ENCODE measurements at regions not wholly inside any gene's neighbourhood (a gene's known extent, or its start where the extent isn't known, plus 50 kb on each side); places are given as distances from the start of the nearest gene placed in this dataset.
"Not testable (repeated sequence)": the region's sequence is repeated elsewhere in the genome, so short reads cannot be mapped to it uniquely, and the experiment has no call there.

GRCh38 chr2:13401312-13401711 lies 684.6 kb downstream of the TRIB2 start:
- Histone ChIP-seq H3K9me3 (no peaks in the 10 kb centered on the region), H3K27me3 (no peaks in the 10 kb centered on the region), H3K27ac (no peak overlapping the region), H3K4me1 (no peaks in the 10 kb centered on the region), H3K36me3 (ENCODE audit: low read depth, missing control alignments) (no peaks in the 10 kb centered on the region), H3K4me3 (no peak overlapping the region)
- intact Hi-C loops (cut with DNase I; ENCODE audit: low total_unique reads): no loop called here
- DNase-seq: no peak
- 78 to 82% methylated on average over 2 of the region's 2 CpGs for WGBS, 2 donors
- TF ChIP-seq CTCF (IDR thresholded peaks at IDR 0.05) (no peak), POLR2A (IDR thresholded peaks at IDR 0.05) (no peak)

DNA sequence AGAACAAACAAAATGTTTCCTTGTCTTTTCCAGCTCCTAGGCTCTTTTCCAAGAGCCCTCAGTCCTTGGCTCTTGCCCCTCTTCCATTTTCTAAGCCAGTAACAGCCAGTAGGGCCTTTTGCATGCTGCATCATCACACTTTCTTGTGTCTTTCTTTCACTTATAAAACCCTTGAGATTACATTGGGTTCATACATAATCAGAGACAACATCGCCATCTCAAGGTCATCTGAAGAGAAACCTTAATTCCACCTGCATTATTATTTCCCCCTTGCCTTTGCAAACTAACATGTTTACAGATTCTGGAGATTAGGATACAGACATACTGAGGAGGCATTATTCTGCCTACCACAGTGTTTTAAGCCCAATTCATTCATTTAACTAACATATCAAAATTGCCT lies 697.3 kb downstream of the TRIB2 start:
- no peaks in the 10 kb centered on the region for H3K36me3 ChIP-seq (ENCODE audit: low read depth, missing control alignments)
- H3K27me3 ChIP-seq: no peaks in the 10 kb centered on the region
- intact Hi-C loops (cut with DNase I; ENCODE audit: low total_unique reads): no loop called here
- no peak overlapping the region for H3K4me3 ChIP-seq
- no peaks in the 10 kb centered on the region for H3K4me1 ChIP-seq
- no peak overlapping the region for H3K27ac ChIP-seq
- 83 to 92% methylated on average over 1 of the region's 1 CpG for WGBS, 2 donors
- no peak for TF ChIP-seq POLR2A (IDR thresholded peaks at IDR 0.05)
- TF ChIP-seq CTCF (IDR thresholded peaks at IDR 0.05): no peak
- DNase-seq: no peak
- no peaks in the 10 kb centered on the region for H3K9me3 ChIP-seq

DNA sequence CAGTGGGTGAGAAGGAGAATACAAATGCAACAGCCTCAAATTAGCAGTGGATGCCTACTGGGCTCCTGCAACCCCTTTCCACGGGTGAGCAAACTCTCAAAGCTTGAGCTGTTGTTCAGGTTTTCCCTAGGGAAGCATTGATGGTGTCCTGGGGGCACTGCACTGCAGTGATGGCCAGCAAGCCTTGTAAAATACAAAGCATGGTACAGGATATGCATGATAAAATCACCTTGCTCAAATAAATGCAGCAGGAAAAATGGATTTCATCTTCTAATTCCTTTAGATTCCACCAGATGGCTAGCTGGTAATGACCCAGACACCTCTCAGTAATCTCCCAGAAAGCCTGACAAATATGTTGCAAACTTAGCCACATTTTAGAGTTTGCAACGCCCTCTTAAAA lies 698.2 kb downstream of the TRIB2 start:
- DNase-seq: no peak
- WGBS, 2 donors: 48 to 73% methylated on average over 2 of the region's 2 CpGs
- H3K4me3 ChIP-seq: no peak overlapping the region
- H3K9me3 ChIP-seq: no peaks in the 10 kb centered on the region
- no peaks in the 10 kb centered on the region for H3K36me3 ChIP-seq (ENCODE audit: low read depth, missing control alignments)
- H3K27me3 ChIP-seq: no peaks in the 10 kb centered on the region
- intact Hi-C loops (cut with DNase I; ENCODE audit: low total_unique reads): no loop called here
- no peaks in the 10 kb centered on the region for H3K4me1 ChIP-seq
- no peak for TF ChIP-seq POLR2A (IDR thresholded peaks at IDR 0.05)
- TF ChIP-seq CTCF (IDR thresholded peaks at IDR 0.05): no peak
- H3K27ac ChIP-seq: no peak overlapping the region

- 91% methylated on average over 7 of the region's 7 CpGs for WGBS, 2 donors
- intact Hi-C loops (cut with DNase I; ENCODE audit: low total_unique reads): no loop called here
- no peak overlapping the region for H3K4me3 ChIP-seq
- no peaks in the 10 kb centered on the region for H3K9me3 ChIP-seq
- H3K4me1 ChIP-seq: no peaks in the 10 kb centered on the region
- H3K36me3 ChIP-seq (ENCODE audit: low read depth, missing control alignments): no peaks in the 10 kb centered on the region
- H3K27me3 ChIP-seq: no peaks in the 10 kb centered on the region
- TF ChIP-seq POLR2A (IDR thresholded peaks at IDR 0.05) (no peak), CTCF (IDR thresholded peaks at IDR 0.05) (no peak)
- H3K27ac ChIP-seq: no peak overlapping the region
- DNase-seq: no peak
Measured at GRCh38 chr2:13433954-13434353, 717.2 kb downstream of the TRIB2 start.

DNA sequence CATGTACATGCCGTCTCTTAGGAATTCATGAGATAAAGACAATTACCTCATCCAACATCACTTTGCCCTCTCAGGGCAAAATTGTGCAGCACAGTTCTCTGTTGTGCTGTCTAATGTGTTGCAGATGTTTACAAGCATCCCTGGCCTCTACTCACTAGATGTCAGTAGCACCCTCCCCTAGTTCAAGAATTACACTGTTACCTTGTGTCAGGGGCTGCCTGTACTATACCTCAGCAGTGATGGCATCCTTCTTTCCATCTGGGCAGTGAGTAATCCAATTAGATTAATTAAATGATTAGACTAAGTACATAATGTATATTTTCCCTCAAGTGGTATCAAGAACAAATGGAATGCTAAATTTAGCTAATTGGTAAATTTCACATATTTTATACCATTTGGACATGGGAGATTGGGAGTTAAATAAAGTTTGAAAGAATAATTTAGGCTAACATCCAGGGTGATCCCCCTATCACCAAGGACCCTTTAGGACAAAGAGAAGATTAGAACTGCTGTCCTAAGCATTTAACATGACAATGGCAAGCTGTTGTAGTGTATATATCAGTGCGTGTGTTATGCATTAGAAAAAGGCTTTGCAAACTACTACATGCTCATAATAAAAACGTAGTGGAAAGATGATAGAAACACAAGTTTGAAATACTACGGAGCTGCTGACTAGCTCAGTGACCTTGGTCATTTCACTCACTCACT lies 727.0 kb downstream of the TRIB2 start:
- H3K4me1 ChIP-seq; H3K27me3 ChIP-seq; H3K27ac ChIP-seq; H3K9me3 ChIP-seq; DNase-seq; intact Hi-C loops (cut with DNase I; ENCODE audit: low total_unique reads); H3K4me3 ChIP-seq; H3K36me3 ChIP-seq (ENCODE audit: low read depth, missing control alignments): not testable (repeated sequence)
- 52 to 56% methylated on average over 4 of the region's 4 CpGs for WGBS, 2 donors

All from testis (tissue), 2 donors.